DOHH2 (cell line): ENCODE measurements at regions not wholly inside any gene's neighbourhood (a gene's known extent, or its start where the extent isn't known, plus 50 kb on each side); places are given as distances from the start of the nearest gene placed in this dataset.

ENCODE experiments used
- H3F3A ChIP-seq: fragments of 200-600 bp; sonication (generic), shearing (Covaris generic); 2 replicates; pipeline ENCODE4 v1.6.0; 2016; ENCODE audit warnings: antibody characterized with exemption, mild to moderate bottlenecking; ENCODE audit not compliant: control insufficient read depth, insufficient read depth
- H3K27ac ChIP-seq: fragments of 200-600 bp; sonication (generic); 2 replicates; pipeline ENCODE4 v1.5.1; 2014; ENCODE audit warnings: low read depth, mild to moderate bottlenecking, low read length, moderate library complexity
- H3K27me3 ChIP-seq: fragments of 200-600 bp; sonication (generic); 2 replicates; pipeline ENCODE4 v1.6.1; 2014; ENCODE audit warnings: mild to moderate bottlenecking, low read length, mixed read lengths; ENCODE audit not compliant: control insufficient read depth
- H3K36me3 ChIP-seq: fragments of 200-600 bp; sonication (generic); 2 replicates; pipeline ENCODE4 v1.6.1; 2014; ENCODE audit warnings: mild to moderate bottlenecking, low read length, moderate library complexity, mixed read lengths; ENCODE audit not compliant: control insufficient read depth
- H3K4me1 ChIP-seq: fragments of 200-600 bp; sonication (generic); 2 replicates; pipeline ENCODE4 v1.6.1; 2014; ENCODE audit warnings: mild to moderate bottlenecking, low read length, mixed read lengths; ENCODE audit not compliant: control insufficient read depth
- H3K4me2 ChIP-seq: fragments of 200-600 bp; sonication (generic); 2 replicates; pipeline ENCODE4 v1.6.0; 2014; ENCODE audit warnings: mild to moderate bottlenecking, low read length, moderate library complexity
- H3K4me3 ChIP-seq: fragments of 200-600 bp; sonication (generic); 2 replicates; pipeline ENCODE4 v1.5.1; 2014; ENCODE audit warnings: mild to moderate bottlenecking, low read length, mixed read lengths
- H3K79me2 ChIP-seq: fragments of 200-600 bp; sonication (generic); 2 replicates; pipeline ENCODE4 v1.6.1; 2014; ENCODE audit warnings: mild to moderate bottlenecking, low read length, mixed read lengths; ENCODE audit not compliant: control insufficient read depth
- H3K9me2 ChIP-seq: fragments of 200-600 bp; sonication (generic); replicated peaks from 2 replicates; pipeline ENCODE4 v1.6.1; 2014; ENCODE audit warnings: mild to moderate bottlenecking, low read length, mixed read lengths; ENCODE audit not compliant: control insufficient read depth
- H3K9me3 ChIP-seq: fragments of 200-600 bp; sonication (generic); 2 replicates; pipeline ENCODE4 v1.6.1; 2014; ENCODE audit warnings: antibody characterized with exemption, low read length, mixed read lengths; ENCODE audit not compliant: control insufficient read depth, insufficient read depth
- H4K20me1 ChIP-seq: fragments of 200-600 bp; sonication (generic); 2 replicates; pipeline ENCODE4 v1.6.0; 2014; ENCODE audit warnings: low read depth, mild to moderate bottlenecking, antibody characterized with exemption, low read length, moderate library complexity; ENCODE audit not compliant: control insufficient read depth, insufficient read depth
- EZH2phosphoT487 ChIP-seq: fragments of 200-600 bp; sonication (generic); IDR thresholded peaks from 2 replicates; pipeline ENCODE4 v1.6.1; 2017; ENCODE audit warnings: borderline replicate concordance, mild to moderate bottlenecking, antibody characterized with exemption, low read length, moderate library complexity, mixed read lengths
- TF ChIP-seq, protein P1 (sequence below): fragments of 200-600 bp; sonication (generic); IDR thresholded peaks from one replicate; pipeline ENCODE4 v1.5.1; 2014; ENCODE audit warnings: antibody characterized with exemption, mild to moderate bottlenecking, low read depth, low read length; ENCODE audit not compliant: poor library complexity, severe bottlenecking

DNA sequence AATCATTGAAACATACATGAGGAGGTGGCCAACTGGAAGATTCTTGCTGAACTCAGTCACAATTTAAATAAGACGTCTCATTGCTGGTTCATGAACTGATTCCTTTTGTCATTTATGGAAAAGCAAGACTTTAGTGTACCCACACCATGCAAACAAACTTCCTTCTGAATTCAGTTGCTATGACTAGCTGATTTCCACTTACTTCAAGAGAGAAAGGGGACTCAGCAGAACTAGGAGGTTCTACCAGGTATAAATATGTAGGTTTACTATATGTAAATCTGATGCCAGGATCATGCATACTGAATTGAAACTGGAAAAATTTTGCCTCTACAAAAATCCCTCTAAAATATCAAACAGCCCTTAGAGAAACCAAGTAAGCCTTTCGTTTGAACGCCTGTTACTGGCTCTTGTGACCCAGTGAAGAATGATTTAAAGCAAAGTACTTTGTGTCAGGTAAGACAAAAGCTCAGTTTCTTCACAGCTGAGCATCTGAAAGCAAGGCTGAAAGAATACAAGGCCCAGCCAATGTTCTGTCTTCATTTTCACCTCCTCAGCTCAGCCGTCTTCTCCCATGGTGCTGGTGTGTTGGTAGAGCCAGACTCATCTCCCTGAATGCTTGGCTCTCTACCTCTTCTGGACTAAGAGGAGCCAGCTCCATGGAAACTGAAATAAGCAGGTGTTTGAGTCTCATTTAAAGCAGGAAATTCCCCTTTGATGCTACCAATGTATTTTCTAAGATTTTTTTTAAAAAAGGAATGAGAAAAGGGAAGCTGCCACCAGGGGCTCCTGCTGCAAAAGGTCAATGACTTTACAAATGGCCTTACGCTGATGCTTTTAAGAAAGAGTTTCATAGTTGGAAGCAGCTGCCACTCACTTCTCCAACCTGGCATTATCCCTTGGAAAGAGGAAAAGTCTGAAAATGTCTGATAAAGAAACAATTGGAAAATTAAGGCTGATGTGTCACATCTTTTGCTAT, 301.6 kb downstream of the EFHB start:
- Histone ChIP-seq H3K27ac (no peak overlapping the region), H3K4me3 (no peak overlapping the region), H4K20me1 (no peaks in the 10 kb centered on the region), H3F3A (no peaks in the 10 kb centered on the region), H3K4me2 (no peak overlapping the region), H3K4me1 (no peaks in the 10 kb centered on the region), H3K9me2 (no peaks in the 10 kb centered on the region), H3K9me3 (no peaks in the 10 kb centered on the region), H3K27me3 (no peaks in the 10 kb centered on the region), H3K36me3 (no peaks in the 10 kb centered on the region), H3K79me2 (no peaks in the 10 kb centered on the region)
- TF ChIP-seq, protein P1, sequence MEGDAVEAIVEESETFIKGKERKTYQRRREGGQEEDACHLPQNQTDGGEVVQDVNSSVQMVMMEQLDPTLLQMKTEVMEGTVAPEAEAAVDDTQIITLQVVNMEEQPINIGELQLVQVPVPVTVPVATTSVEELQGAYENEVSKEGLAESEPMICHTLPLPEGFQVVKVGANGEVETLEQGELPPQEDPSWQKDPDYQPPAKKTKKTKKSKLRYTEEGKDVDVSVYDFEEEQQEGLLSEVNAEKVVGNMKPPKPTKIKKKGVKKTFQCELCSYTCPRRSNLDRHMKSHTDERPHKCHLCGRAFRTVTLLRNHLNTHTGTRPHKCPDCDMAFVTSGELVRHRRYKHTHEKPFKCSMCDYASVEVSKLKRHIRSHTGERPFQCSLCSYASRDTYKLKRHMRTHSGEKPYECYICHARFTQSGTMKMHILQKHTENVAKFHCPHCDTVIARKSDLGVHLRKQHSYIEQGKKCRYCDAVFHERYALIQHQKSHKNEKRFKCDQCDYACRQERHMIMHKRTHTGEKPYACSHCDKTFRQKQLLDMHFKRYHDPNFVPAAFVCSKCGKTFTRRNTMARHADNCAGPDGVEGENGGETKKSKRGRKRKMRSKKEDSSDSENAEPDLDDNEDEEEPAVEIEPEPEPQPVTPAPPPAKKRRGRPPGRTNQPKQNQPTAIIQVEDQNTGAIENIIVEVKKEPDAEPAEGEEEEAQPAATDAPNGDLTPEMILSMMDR: no peak
- no peak for TF ChIP-seq EZH2phosphoT487

DNA sequence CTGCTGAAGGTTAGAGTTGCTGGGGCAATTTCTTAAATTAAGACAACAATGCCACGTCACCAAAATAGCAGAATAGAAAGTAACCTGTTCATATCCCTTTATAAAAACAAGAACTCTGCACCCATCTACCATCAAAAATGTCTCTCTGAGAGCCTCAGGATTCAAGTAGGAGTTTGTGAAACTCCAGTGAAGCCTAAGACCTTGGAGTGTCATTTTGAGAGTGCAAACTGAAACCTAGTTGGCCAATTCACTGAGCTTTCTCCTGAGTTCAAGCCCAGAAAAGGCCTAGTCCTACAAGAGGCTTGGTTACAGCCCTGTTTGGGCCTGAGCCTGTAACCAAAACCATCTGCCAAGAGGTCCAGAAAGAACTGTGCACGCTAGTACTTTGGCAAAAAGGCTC, 335.1 kb downstream of the EFHB start:
- H3K27me3 ChIP-seq: no peaks in the 10 kb centered on the region
- no peaks in the 10 kb centered on the region for H3K9me2 ChIP-seq
- H3F3A ChIP-seq: no peaks in the 10 kb centered on the region; the same call in 1 of the 2 replicates

DNA sequence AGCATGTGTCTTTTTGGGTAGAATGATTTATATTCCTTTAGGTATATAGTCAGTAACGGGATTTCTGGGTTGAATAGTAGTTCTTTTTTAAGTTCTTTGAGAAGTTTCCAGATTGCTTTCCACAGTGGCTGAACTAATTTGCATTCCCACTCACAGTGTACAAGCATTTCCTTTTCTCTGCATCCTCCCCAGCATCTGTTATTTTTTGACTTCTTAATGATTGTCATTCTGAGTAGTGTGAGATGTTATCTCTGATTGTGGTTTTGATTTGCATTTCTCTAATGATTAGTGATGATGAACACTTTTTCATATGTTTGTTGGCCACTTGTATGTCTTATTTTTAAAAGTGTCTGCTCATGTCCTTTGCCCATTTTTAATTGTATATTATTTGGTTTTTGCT, 337.6 kb downstream of the EFHB start:
- Histone ChIP-seq H3K4me2 (peak overlapping the region; percentile 17; the same call in 1 of the 2 replicates), H3F3A (no peaks in the 10 kb centered on the region; the same call in 1 of the 2 replicates), H3K27ac (peak overlapping the region; percentile 11; the same call in 1 of the 2 replicates), H3K27me3 (no peaks in the 10 kb centered on the region), H3K79me2 (no peaks in the 10 kb centered on the region), H3K9me2 (no peaks in the 10 kb centered on the region), H3K4me1 (peaks cover 14% of the 10 kb centered on the region), H3K4me3 (peak overlapping the region; percentile 2; the same call in 1 of the 2 replicates), H4K20me1 (no peaks in the 10 kb centered on the region), H3K36me3 (no peaks in the 10 kb centered on the region), H3K9me3 (0 out of 2 replicates have a peak, but pooled peaks cover 4% of the 10 kb centered on the region)
- TF ChIP-seq, protein P1: no peak
- TF ChIP-seq EZH2phosphoT487: no peak

More for the DNA sequence above, 335.1 kb downstream of the EFHB start:
- Histone ChIP-seq H3K27ac (no peak overlapping the region), H3K9me3 (0 out of 2 replicates have a peak, but pooled peaks cover 4% of the 10 kb centered on the region), H3K79me2 (no peaks in the 10 kb centered on the region), H3K4me1 (peaks cover 14% of the 10 kb centered on the region), H3K4me2 (no peak overlapping the region), H3K4me3 (no peak overlapping the region), H4K20me1 (no peaks in the 10 kb centered on the region), H3K36me3 (no peaks in the 10 kb centered on the region)
- TF ChIP-seq, protein P1: no peak
- TF ChIP-seq EZH2phosphoT487: no peak
